Loucy (cell line): ENCODE measurements at regions not wholly inside any gene's neighbourhood (a gene's known extent, or its start where the extent isn't known, plus 50 kb on each side); places are given as distances from the start of the nearest gene placed in this dataset.

Experiments used
- EZH2phosphoT487 ChIP-seq: fragments of 200-600 bp; IDR thresholded peaks from 2 replicates; pipeline ENCODE4 v1.6.1; 2018; ENCODE audit warnings: antibody characterized with exemption, mild to moderate bottlenecking, moderate library complexity, borderline replicate concordance
- TF ChIP-seq, protein P1 (sequence below): fragments of 200-600 bp; sonication (generic); conservative IDR thresholded peaks from 2 replicates; pipeline ENCODE4 v1.5.1; 2014; ENCODE audit warnings: mild to moderate bottlenecking, antibody characterized with exemption, low read length

GRCh38 chr14:82759656-82760055 is 1226.0 kb upstream of the SEL1L start:
- TF ChIP-seq, protein P1, sequence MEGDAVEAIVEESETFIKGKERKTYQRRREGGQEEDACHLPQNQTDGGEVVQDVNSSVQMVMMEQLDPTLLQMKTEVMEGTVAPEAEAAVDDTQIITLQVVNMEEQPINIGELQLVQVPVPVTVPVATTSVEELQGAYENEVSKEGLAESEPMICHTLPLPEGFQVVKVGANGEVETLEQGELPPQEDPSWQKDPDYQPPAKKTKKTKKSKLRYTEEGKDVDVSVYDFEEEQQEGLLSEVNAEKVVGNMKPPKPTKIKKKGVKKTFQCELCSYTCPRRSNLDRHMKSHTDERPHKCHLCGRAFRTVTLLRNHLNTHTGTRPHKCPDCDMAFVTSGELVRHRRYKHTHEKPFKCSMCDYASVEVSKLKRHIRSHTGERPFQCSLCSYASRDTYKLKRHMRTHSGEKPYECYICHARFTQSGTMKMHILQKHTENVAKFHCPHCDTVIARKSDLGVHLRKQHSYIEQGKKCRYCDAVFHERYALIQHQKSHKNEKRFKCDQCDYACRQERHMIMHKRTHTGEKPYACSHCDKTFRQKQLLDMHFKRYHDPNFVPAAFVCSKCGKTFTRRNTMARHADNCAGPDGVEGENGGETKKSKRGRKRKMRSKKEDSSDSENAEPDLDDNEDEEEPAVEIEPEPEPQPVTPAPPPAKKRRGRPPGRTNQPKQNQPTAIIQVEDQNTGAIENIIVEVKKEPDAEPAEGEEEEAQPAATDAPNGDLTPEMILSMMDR, result no peak
- TF ChIP-seq EZH2phosphoT487, result no peak
